ENCODE measurements at regions not wholly inside any gene's neighbourhood (a gene's known extent, or its start where the extent isn't known, plus 50 kb on each side); places are given as distances from the start of the nearest gene placed in this dataset.

- TF ChIP-seq, protein P1, sequence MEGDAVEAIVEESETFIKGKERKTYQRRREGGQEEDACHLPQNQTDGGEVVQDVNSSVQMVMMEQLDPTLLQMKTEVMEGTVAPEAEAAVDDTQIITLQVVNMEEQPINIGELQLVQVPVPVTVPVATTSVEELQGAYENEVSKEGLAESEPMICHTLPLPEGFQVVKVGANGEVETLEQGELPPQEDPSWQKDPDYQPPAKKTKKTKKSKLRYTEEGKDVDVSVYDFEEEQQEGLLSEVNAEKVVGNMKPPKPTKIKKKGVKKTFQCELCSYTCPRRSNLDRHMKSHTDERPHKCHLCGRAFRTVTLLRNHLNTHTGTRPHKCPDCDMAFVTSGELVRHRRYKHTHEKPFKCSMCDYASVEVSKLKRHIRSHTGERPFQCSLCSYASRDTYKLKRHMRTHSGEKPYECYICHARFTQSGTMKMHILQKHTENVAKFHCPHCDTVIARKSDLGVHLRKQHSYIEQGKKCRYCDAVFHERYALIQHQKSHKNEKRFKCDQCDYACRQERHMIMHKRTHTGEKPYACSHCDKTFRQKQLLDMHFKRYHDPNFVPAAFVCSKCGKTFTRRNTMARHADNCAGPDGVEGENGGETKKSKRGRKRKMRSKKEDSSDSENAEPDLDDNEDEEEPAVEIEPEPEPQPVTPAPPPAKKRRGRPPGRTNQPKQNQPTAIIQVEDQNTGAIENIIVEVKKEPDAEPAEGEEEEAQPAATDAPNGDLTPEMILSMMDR (IDR thresholded peaks at IDR 0.05), result no peak
- no peak for TF ChIP-seq CBFB (CRISPR knock-in tag; IDR thresholded peaks at IDR 0.05; ENCODE audit: low read depth)
- TF ChIP-seq E2F1 (CRISPR knock-in tag; IDR thresholded peaks at IDR 0.05), result no peak
- TF ChIP-seq MXD4 (CRISPR knock-in tag; IDR thresholded peaks at IDR 0.05; ENCODE audit: borderline replicate concordance), result no peak
- TF ChIP-seq PRRX2 (CRISPR knock-in tag; IDR thresholded peaks at IDR 0.05), result no peak
- TF ChIP-seq, protein P2, sequence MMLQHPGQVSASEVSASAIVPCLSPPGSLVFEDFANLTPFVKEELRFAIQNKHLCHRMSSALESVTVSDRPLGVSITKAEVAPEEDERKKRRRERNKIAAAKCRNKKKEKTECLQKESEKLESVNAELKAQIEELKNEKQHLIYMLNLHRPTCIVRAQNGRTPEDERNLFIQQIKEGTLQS (CRISPR knock-in tag; conservative IDR thresholded peaks at IDR 0.05), result no peak
- TF ChIP-seq SP1 (CRISPR knock-in tag; conservative IDR thresholded peaks at IDR 0.05), result no peak
These were observed 79.1 kb upstream of the KCNMA1 start for GRCh38 chr10:77716458-77717317.

All from WTC11 (cell line).